GM23338 (cell line): ENCODE measurements at regions not wholly inside any gene's neighbourhood (a gene's known extent, or its start where the extent isn't known, plus 50 kb on each side); places are given as distances from the start of the nearest gene placed in this dataset.

Experiments
- ATAC-seq: fragments of 200-7000 bp; cut with Tn5 transposase; 3 replicates; pipeline ENCODE4 v1.9.1; 2020
- DNase-seq: peaks from one replicate; pipeline ENCODE4 v3.0.0-alpha.2; 2015; ENCODE audit warnings: low spot score
- H2AFZ ChIP-seq: fragments of 200-600 bp; sonication (generic); 2 replicates; pipeline ENCODE4 v1.8.0; 2016; ENCODE audit warnings: antibody characterized with exemption, mild to moderate bottlenecking, moderate library complexity
- H3F3A ChIP-seq: fragments of 200-600 bp; sonication (generic); replicated peaks from 2 replicates; pipeline ENCODE4 v1.8.0; 2017; ENCODE audit warnings: antibody characterized with exemption, mixed run types, low read depth
- H3K27ac ChIP-seq: fragments of 200-600 bp; sonication (generic); 2 replicates; pipeline ENCODE4 v1.6.1; 2016; ENCODE audit warnings: low read depth
- H3K27me3 ChIP-seq: fragments of 200-600 bp; sonication (generic); 2 replicates; pipeline ENCODE4 v1.8.0; 2016; ENCODE audit warnings: mild to moderate bottlenecking, mixed run types, moderate library complexity; ENCODE audit not compliant: insufficient read depth
- H3K36me3 ChIP-seq: fragments of 200-600 bp; sonication (generic); 2 replicates; pipeline ENCODE4 v1.8.0; 2016; ENCODE audit warnings: mild to moderate bottlenecking; ENCODE audit not compliant: insufficient read depth
- H3K4me1 ChIP-seq: fragments of 200-600 bp; sonication (generic); 2 replicates; pipeline ENCODE4 v1.8.0; 2016; ENCODE audit warnings: mild to moderate bottlenecking, moderate library complexity; ENCODE audit not compliant: insufficient read depth
- H3K4me2 ChIP-seq: fragments of 200-600 bp; sonication (generic); 2 replicates; pipeline ENCODE4 v1.7.1; 2017; ENCODE audit warnings: mixed run types
- H3K4me3 ChIP-seq: fragments of 200-600 bp; sonication (generic); 2 replicates; pipeline ENCODE4 v1.6.1; 2016; ENCODE audit warnings: mixed run types
- H3K79me2 ChIP-seq: fragments of 200-600 bp; sonication (generic); replicated peaks from 2 replicates; pipeline ENCODE4 v1.8.0; 2017; ENCODE audit warnings: mild to moderate bottlenecking; ENCODE audit not compliant: insufficient read depth
- H3K9me2 ChIP-seq: fragments of 200-600 bp; sonication (generic); 2 replicates; pipeline ENCODE4 v1.8.0; 2017; ENCODE audit not compliant: insufficient read depth
- H4K20me1 ChIP-seq: fragments of 200-600 bp; sonication (generic); replicated peaks from 2 replicates; pipeline ENCODE4 v1.8.0; 2017; ENCODE audit warnings: mild to moderate bottlenecking; ENCODE audit not compliant: insufficient read depth
- H3K27ac Mint-ChIP-seq: 2 replicates; pipeline ENCODE4 v1.8.0; 2020; ENCODE audit warnings: inconsistent platforms, mild to moderate bottlenecking, moderate library complexity, mixed read lengths
- H3K27me3 Mint-ChIP-seq: 3 replicates; pipeline ENCODE4 v1.8.0; 2022; ENCODE audit warnings: low read depth, mild to moderate bottlenecking, moderate library complexity, mixed read lengths, inconsistent platforms; ENCODE audit not compliant: insufficient read depth, poor library complexity
- H3K36me3 Mint-ChIP-seq: 3 replicates; pipeline ENCODE4 v1.8.0; 2021; ENCODE audit warnings: low read depth, mild to moderate bottlenecking, inconsistent platforms, moderate library complexity, mixed read lengths
- H3K4me1 Mint-ChIP-seq: 3 replicates; pipeline ENCODE4 v1.8.0; 2020; ENCODE audit warnings: mild to moderate bottlenecking, inconsistent platforms, mixed read lengths
- H3K4me3 Mint-ChIP-seq: 3 replicates; pipeline ENCODE4 v1.8.0; 2021; ENCODE audit warnings: moderate library complexity, mild to moderate bottlenecking, inconsistent platforms, mixed read lengths
- H3K9me3 Mint-ChIP-seq: 3 replicates; pipeline ENCODE4 v1.8.0; 2020; ENCODE audit warnings: moderate library complexity, mild to moderate bottlenecking, inconsistent platforms, mixed read lengths
- EZH2phosphoT487 ChIP-seq: fragments of 200-600 bp; sonication (generic); IDR thresholded peaks from one replicate; pipeline ENCODE4 v1.8.1; 2018; ENCODE audit warnings: antibody characterized with exemption; ENCODE audit not compliant: unreplicated experiment
- JUNB ChIP-seq: IDR thresholded peaks from one replicate; pipeline ENCODE4 v1.6.1; 2016; ENCODE audit warnings: antibody characterized with exemption; ENCODE audit not compliant: unreplicated experiment
- NANOG ChIP-seq: IDR thresholded peaks from 2 replicates; pipeline ENCODE4 v1.6.1; 2016; ENCODE audit warnings: antibody characterized with exemption, borderline replicate concordance
- ZNF114 ChIP-seq: fragments of 250-450 bp; sonication (Bioruptor Pico); IDR thresholded peaks from 2 replicates; pipeline ENCODE4 v1.5.0; 2020; ENCODE audit warnings: mild to moderate bottlenecking, moderate library complexity
- TF ChIP-seq, protein P1 (sequence below), 2 experiments: fragments of 200-600 bp in 1 of 2; sonication (generic) in 1 of 2; conservative IDR thresholded peaks; 2 replicates each; pipeline versions ENCODE4 v1.5.1 to v1.6.1; 2016 to 2017; ENCODE audit warnings: antibody characterized with exemption in 2 of 2, low read depth in 2 of 2, mild to moderate bottlenecking in 2 of 2, moderate library complexity in 1 of 2
- TF ChIP-seq, protein P2 (sequence below): fragments of 250-450 bp; sonication (Bioruptor Pico); IDR thresholded peaks from 2 replicates; pipeline ENCODE4 v1.5.0; 2020; ENCODE audit warnings: mild to moderate bottlenecking, moderate library complexity

DNA sequence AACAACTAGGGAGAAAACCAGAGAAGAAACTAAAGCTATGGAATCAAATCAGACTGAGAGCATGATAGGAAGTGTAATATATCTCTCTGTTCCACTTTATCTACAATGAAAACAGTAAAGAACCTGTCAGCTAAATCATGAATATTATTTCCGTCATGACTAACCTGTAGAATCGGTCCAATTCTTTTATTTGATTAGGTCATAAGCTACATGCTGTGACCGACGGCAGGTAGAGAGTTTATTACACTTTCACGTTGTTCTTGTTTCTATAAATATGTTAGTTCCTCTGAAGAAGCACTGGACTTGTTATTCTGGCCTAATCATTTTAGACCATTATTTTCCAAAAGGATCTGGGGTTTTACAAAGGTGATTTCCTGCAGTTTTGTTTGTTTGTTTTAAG lies 91.1 kb downstream of the DMRTA1 start:
- Histone ChIP-seq H3K9me2 (no peaks in the 10 kb centered on the region), H2AFZ (no peak overlapping the region), H3K4me1 (no peaks in the 10 kb centered on the region), H3K36me3 (no peaks in the 10 kb centered on the region), H3K27ac (no peak overlapping the region), H3K79me2 (no peaks in the 10 kb centered on the region), H3K4me3 (no peak overlapping the region), H3K27me3 (no peaks in the 10 kb centered on the region), H4K20me1 (no peaks in the 10 kb centered on the region), H3F3A (no peaks in the 10 kb centered on the region), H3K4me2 (no peak overlapping the region)
- Mint-ChIP-seq H3K9me3 (no peaks in the 10 kb centered on the region; the same call in 2 of the 3 replicates), H3K27me3 (no peaks in the 10 kb centered on the region), H3K36me3 (no peaks in the 10 kb centered on the region), H3K4me3 (no peak overlapping the region), H3K27ac (no peak overlapping the region), H3K4me1 (no peaks in the 10 kb centered on the region)
- TF ChIP-seq ZNF114 (CRISPR knock-in tag): no peak
- no peak for TF ChIP-seq JUNB
- TF ChIP-seq, protein P1, sequence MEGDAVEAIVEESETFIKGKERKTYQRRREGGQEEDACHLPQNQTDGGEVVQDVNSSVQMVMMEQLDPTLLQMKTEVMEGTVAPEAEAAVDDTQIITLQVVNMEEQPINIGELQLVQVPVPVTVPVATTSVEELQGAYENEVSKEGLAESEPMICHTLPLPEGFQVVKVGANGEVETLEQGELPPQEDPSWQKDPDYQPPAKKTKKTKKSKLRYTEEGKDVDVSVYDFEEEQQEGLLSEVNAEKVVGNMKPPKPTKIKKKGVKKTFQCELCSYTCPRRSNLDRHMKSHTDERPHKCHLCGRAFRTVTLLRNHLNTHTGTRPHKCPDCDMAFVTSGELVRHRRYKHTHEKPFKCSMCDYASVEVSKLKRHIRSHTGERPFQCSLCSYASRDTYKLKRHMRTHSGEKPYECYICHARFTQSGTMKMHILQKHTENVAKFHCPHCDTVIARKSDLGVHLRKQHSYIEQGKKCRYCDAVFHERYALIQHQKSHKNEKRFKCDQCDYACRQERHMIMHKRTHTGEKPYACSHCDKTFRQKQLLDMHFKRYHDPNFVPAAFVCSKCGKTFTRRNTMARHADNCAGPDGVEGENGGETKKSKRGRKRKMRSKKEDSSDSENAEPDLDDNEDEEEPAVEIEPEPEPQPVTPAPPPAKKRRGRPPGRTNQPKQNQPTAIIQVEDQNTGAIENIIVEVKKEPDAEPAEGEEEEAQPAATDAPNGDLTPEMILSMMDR (conservative IDR thresholded peaks at IDR 0.05; ENCODE audit: low read depth in 2 of 2): no peak
- TF ChIP-seq EZH2phosphoT487: no peak
- no peak for TF ChIP-seq NANOG
- ATAC-seq: no peak
- no peak for DNase-seq

GRCh38 chr9:22548625-22549024 lies 102.0 kb downstream of the DMRTA1 start:
- Histone ChIP-seq H3K9me2 (no peaks in the 10 kb centered on the region), H4K20me1 (no peaks in the 10 kb centered on the region), H3K4me3 (no peak overlapping the region), H2AFZ (no peak overlapping the region), H3K27me3 (no peaks in the 10 kb centered on the region), H3F3A (no peaks in the 10 kb centered on the region), H3K4me2 (no peak overlapping the region), H3K36me3 (no peaks in the 10 kb centered on the region), H3K79me2 (no peaks in the 10 kb centered on the region), H3K27ac (no peak overlapping the region), H3K4me1 (no peaks in the 10 kb centered on the region)
- H3K4me1 Mint-ChIP-seq: peaks cover 9% of the 10 kb centered on the region
- ATAC-seq: no peak
- TF ChIP-seq, protein P2, sequence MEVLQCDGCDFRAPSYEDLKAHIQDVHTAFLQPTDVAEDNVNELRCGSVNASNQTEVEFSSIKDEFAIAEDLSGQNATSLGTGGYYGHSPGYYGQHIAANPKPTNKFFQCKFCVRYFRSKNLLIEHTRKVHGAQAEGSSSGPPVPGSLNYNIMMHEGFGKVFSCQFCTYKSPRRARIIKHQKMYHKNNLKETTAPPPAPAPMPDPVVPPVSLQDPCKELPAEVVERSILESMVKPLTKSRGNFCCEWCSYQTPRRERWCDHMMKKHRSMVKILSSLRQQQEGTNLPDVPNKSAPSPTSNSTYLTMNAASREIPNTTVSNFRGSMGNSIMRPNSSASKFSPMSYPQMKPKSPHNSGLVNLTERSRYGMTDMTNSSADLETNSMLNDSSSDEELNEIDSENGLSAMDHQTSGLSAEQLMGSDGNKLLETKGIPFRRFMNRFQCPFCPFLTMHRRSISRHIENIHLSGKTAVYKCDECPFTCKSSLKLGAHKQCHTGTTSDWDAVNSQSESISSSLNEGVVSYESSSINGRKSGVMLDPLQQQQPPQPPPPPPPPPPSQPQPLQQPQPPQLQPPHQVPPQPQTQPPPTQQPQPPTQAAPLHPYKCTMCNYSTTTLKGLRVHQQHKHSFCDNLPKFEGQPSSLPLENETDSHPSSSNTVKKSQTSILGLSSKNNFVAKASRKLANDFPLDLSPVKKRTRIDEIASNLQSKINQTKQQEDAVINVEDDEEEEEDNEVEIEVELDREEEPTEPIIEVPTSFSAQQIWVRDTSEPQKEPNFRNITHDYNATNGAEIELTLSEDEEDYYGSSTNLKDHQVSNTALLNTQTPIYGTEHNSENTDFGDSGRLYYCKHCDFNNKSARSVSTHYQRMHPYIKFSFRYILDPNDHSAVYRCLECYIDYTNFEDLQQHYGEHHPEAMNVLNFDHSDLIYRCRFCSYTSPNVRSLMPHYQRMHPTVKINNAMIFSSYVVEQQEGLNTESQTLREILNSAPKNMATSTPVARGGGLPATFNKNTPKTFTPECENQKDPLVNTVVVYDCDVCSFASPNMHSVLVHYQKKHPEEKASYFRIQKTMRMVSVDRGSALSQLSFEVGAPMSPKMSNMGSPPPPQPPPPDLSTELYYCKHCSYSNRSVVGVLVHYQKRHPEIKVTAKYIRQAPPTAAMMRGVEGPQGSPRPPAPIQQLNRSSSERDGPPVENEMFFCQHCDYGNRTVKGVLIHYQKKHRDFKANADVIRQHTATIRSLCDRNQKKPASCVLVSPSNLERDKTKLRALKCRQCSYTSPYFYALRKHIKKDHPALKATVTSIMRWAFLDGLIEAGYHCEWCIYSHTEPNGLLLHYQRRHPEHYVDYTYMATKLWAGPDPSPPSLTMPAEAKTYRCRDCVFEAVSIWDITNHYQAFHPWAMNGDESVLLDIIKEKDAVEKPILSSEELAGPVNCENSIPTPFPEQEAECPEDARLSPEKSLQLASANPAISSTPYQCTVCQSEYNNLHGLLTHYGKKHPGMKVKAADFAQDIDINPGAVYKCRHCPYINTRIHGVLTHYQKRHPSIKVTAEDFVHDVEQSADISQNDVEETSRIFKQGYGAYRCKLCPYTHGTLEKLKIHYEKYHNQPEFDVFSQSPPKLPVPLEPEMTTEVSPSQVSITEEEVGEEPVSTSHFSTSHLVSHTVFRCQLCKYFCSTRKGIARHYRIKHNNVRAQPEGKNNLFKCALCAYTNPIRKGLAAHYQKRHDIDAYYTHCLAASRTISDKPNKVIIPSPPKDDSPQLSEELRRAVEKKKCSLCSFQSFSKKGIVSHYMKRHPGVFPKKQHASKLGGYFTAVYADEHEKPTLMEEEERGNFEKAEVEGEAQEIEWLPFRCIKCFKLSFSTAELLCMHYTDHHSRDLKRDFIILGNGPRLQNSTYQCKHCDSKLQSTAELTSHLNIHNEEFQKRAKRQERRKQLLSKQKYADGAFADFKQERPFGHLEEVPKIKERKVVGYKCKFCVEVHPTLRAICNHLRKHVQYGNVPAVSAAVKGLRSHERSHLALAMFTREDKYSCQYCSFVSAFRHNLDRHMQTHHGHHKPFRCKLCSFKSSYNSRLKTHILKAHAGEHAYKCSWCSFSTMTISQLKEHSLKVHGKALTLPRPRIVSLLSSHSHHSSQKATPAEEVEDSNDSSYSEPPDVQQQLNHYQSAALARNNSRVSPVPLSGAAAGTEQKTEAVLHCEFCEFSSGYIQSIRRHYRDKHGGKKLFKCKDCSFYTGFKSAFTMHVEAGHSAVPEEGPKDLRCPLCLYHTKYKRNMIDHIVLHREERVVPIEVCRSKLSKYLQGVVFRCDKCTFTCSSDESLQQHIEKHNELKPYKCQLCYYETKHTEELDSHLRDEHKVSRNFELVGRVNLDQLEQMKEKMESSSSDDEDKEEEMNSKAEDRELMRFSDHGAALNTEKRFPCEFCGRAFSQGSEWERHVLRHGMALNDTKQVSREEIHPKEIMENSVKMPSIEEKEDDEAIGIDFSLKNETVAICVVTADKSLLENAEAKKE (CRISPR knock-in tag): 0 out of 2 replicates have a peak, but pooled peaks have one; percentile 14
- no peak for TF ChIP-seq EZH2phosphoT487
- H3K27me3 Mint-ChIP-seq: no peaks in the 10 kb centered on the region
- H3K4me3 Mint-ChIP-seq: no peak overlapping the region
- DNase-seq: no peak
- no peaks in the 10 kb centered on the region for H3K9me3 Mint-ChIP-seq
- H3K27ac Mint-ChIP-seq: no peak overlapping the region
- no peaks in the 10 kb centered on the region for H3K36me3 Mint-ChIP-seq
